ENCODE measurements at regions not wholly inside any gene's neighbourhood (a gene's known extent, or its start where the extent isn't known, plus 50 kb on each side); places are given as distances from the start of the nearest gene placed in this dataset.

GRCh38 chr12:103161582-103162362 is 204.3 kb downstream of the ASCL1 start:
- DNase-seq: no peak
- Histone ChIP-seq H3K36me3 (no peaks in the 10 kb centered on the region), H3K4me3 (no peak overlapping the region), H3K9me3 (peaks cover 0 to 12% (median 2%) of the 10 kb centered on the region in 8 donors), H3K27ac (no peak overlapping the region), H3K4me1 (no peaks in the 10 kb centered on the region), H3K27me3 (replicated peaks in 1 of 7) (no peaks in the 10 kb centered on the region)
- WGBS, 5 donors: 68 to 89% (median 76%) methylated on average over 5 of the region's 5 CpGs
- intact Hi-C loops (cut with DNase I; ENCODE audit: low total_unique reads): no loop called here
- TF ChIP-seq POLR2AphosphoS5 (IDR thresholded peaks at IDR 0.05) (no peak), CTCF (IDR thresholded peaks at IDR 0.05 in 8 of 11, conservative IDR thresholded peaks at IDR 0.05 in 3 of 11) (no peak), POLR2A (IDR thresholded peaks at IDR 0.05) (no peak)

- no peak for DNase-seq
- WGBS, 5 donors: 84 to 89% (median 87%) methylated on average over 3 of the region's 3 CpGs
Measured at GRCh38 chr12:103166949-103167348, 209.5 kb downstream of the ASCL1 start.

GRCh38 chr12:103172447-103173112 is 215.1 kb downstream of the ASCL1 start:
- intact Hi-C loops (cut with DNase I; ENCODE audit: low total_unique reads): no loop called here
- WGBS, 5 donors: 11 to 24% (median 17%) methylated on average over 1 of the region's 1 CpG
- DNase-seq: no peak
- TF ChIP-seq POLR2AphosphoS5 (IDR thresholded peaks at IDR 0.05) (no peak), POLR2A (IDR thresholded peaks at IDR 0.05) (no peak), CTCF (IDR thresholded peaks at IDR 0.05 in 8 of 11, conservative IDR thresholded peaks at IDR 0.05 in 3 of 11) (no peak)
- Histone ChIP-seq H3K4me3 (no peak overlapping the region), H3K4me1 (no peaks in the 10 kb centered on the region), H3K9me3 (peaks cover 0 to 4% (median 0%) of the 10 kb centered on the region in 8 donors), H3K27ac (no peak overlapping the region), H3K27me3 (replicated peaks in 1 of 7) (no peaks in the 10 kb centered on the region), H3K36me3 (no peaks in the 10 kb centered on the region)

More at GRCh38 chr12:103166949-103167348, 209.5 kb downstream of the ASCL1 start:
- no peaks in the 10 kb centered on the region for H3K27me3 ChIP-seq (replicated peaks in 1 of 7)
- no peaks in the 10 kb centered on the region for H3K4me1 ChIP-seq
- H3K9me3 ChIP-seq: peaks cover 0 to 6% (median 0%) of the 10 kb centered on the region in 8 donors
- no peaks in the 10 kb centered on the region for H3K36me3 ChIP-seq
- H3K27ac ChIP-seq: no peak overlapping the region
- intact Hi-C loops (cut with DNase I; ENCODE audit: low total_unique reads): no loop called here
- TF ChIP-seq POLR2AphosphoS5 (IDR thresholded peaks at IDR 0.05): no peak
- no peak for TF ChIP-seq CTCF (IDR thresholded peaks at IDR 0.05 in 8 of 11, conservative IDR thresholded peaks at IDR 0.05 in 3 of 11)
- TF ChIP-seq POLR2A (IDR thresholded peaks at IDR 0.05): no peak
- H3K4me3 ChIP-seq: no peak overlapping the region

- H3K36me3 ChIP-seq: no peaks in the 10 kb centered on the region
- TF ChIP-seq CTCF (IDR thresholded peaks at IDR 0.05 in 8 of 11, conservative IDR thresholded peaks at IDR 0.05 in 3 of 11) (no peak), POLR2A (IDR thresholded peaks at IDR 0.05) (no peak), POLR2AphosphoS5 (IDR thresholded peaks at IDR 0.05) (no peak)
- DNase-seq: no peak
- no peak overlapping the region for H3K27ac ChIP-seq
- no peaks in the 10 kb centered on the region for H3K4me1 ChIP-seq
- intact Hi-C loops (cut with DNase I; ENCODE audit: low total_unique reads): no loop called here
- no peaks in the 10 kb centered on the region for H3K27me3 ChIP-seq (replicated peaks in 1 of 7)
- H3K4me3 ChIP-seq: no peak overlapping the region
- 62 to 93% (median 84%) methylated on average over 3 of the region's 3 CpGs for WGBS, 5 donors
- no peaks in the 10 kb centered on the region for H3K9me3 ChIP-seq
Measured at GRCh38 chr12:103175625-103176024, 218.2 kb downstream of the ASCL1 start.
